Ovary (tissue), 3 donors: ENCODE measurements at regions not wholly inside any gene's neighbourhood (a gene's known extent, or its start where the extent isn't known, plus 50 kb on each side); places are given as distances from the start of the nearest gene placed in this dataset.

Experiments used
- POLR2A ChIP-seq: fragments of 450-650 bp; IDR thresholded peaks from one replicate; pipeline ENCODE4 v1.6.1; 2017; ENCODE audit warnings: antibody characterized with exemption, mild to moderate bottlenecking, moderate library complexity
- TF ChIP-seq, protein P1 (sequence below), 3 donors: fragments of 450-650 bp in 2 of 3; fragments of 200-600 bp in 1 of 3; IDR thresholded peaks; one replicate each; pipeline versions ENCODE4 v1.5.1 to v1.8.0; 2016 to 2022; ENCODE audit warnings: antibody characterized with exemption in 3 of 3, mild to moderate bottlenecking in 1 of 3
- donor health status: DM: no; HTN: no; CAD: no.

DNA sequence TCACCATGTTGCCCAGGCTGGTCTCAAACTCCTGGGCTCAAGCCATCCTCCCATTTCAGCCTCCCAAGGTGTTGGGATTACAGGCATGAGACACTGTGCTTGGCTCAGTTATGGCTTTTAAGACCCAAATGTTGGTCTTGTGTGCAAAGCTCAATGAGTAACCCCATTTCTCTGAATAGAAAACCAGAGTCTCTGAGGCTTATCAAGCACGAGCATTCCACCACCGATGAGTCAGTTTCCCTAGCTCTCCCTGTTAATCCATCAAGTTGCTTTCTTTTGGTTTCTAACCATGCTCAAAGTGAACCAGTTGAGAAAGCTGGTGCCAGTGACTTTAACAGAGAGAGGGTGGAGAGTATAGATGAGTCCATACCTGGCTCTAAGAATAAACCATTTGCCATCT is 350.9 kb upstream of the ADGRL2 start:
- TF ChIP-seq, protein P1, sequence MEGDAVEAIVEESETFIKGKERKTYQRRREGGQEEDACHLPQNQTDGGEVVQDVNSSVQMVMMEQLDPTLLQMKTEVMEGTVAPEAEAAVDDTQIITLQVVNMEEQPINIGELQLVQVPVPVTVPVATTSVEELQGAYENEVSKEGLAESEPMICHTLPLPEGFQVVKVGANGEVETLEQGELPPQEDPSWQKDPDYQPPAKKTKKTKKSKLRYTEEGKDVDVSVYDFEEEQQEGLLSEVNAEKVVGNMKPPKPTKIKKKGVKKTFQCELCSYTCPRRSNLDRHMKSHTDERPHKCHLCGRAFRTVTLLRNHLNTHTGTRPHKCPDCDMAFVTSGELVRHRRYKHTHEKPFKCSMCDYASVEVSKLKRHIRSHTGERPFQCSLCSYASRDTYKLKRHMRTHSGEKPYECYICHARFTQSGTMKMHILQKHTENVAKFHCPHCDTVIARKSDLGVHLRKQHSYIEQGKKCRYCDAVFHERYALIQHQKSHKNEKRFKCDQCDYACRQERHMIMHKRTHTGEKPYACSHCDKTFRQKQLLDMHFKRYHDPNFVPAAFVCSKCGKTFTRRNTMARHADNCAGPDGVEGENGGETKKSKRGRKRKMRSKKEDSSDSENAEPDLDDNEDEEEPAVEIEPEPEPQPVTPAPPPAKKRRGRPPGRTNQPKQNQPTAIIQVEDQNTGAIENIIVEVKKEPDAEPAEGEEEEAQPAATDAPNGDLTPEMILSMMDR (IDR thresholded peaks at IDR 0.05): no peak
- no peak for TF ChIP-seq POLR2A
